Mesendoderm (in vitro differentiated cells): ENCODE measurements at regions not wholly inside any gene's neighbourhood (a gene's known extent, or its start where the extent isn't known, plus 50 kb on each side); places are given as distances from the start of the nearest gene placed in this dataset.

Experiments
- DNase-seq: peaks from one replicate; pipeline ENCODE4 v3.0.0; 2013
- H2AK5ac ChIP-seq: 2 replicates; pipeline ENCODE4 v1.6.1; 2013; ENCODE audit warnings: low read length, inconsistent platforms
- H2BK120ac ChIP-seq: 2 replicates; pipeline ENCODE4 v1.6.1; 2013; ENCODE audit warnings: low read depth, mild to moderate bottlenecking, low read length, moderate library complexity, mixed read lengths
- H2BK15ac ChIP-seq: replicated peaks from 2 replicates; pipeline ENCODE4 v1.6.1; 2013; ENCODE audit warnings: low read depth, mild to moderate bottlenecking, moderate library complexity
- H2BK5ac ChIP-seq: 2 replicates; pipeline ENCODE4 v1.6.1; 2013; ENCODE audit warnings: low read length, inconsistent platforms
- H3K18ac ChIP-seq: 2 replicates; pipeline ENCODE4 v1.6.1; 2013; ENCODE audit warnings: mild to moderate bottlenecking, low read length, mixed read lengths
- H3K23ac ChIP-seq: one replicate; pipeline ENCODE4 v1.6.1; 2013; ENCODE audit warnings: low read length
- H3K27ac ChIP-seq: 2 replicates; pipeline ENCODE4 v1.5.1; 2013; ENCODE audit warnings: low read depth, mild to moderate bottlenecking, inconsistent platforms, low read length, moderate library complexity
- H3K27me3 ChIP-seq: 2 replicates; pipeline ENCODE4 v1.6.1; 2013; ENCODE audit warnings: low read length, control low read depth, mild to moderate bottlenecking, inconsistent platforms; ENCODE audit not compliant: insufficient read depth, poor library complexity
- H3K36me3 ChIP-seq: 2 replicates; pipeline ENCODE4 v1.6.1; 2013; ENCODE audit warnings: low read length, inconsistent platforms; ENCODE audit not compliant: control insufficient read depth, insufficient read depth
- H3K4ac ChIP-seq: one replicate; pipeline ENCODE4 v1.6.1; 2013; ENCODE audit warnings: low read depth, mild to moderate bottlenecking, low read length, moderate library complexity
- H3K4me1 ChIP-seq: 2 replicates; pipeline ENCODE4 v1.6.1; 2013; ENCODE audit warnings: low read depth, low read length, inconsistent platforms; ENCODE audit not compliant: control insufficient read depth
- H3K4me2 ChIP-seq: 2 replicates; pipeline ENCODE4 v1.6.1; 2013; ENCODE audit warnings: low read length
- H3K4me3 ChIP-seq: 2 replicates; pipeline ENCODE4 v1.5.1; 2013; ENCODE audit warnings: mild to moderate bottlenecking, low read length
- H3K56ac ChIP-seq: one replicate; pipeline ENCODE4 v1.6.1; 2013; ENCODE audit warnings: low read length
- H3K79me1 ChIP-seq: 2 replicates; pipeline ENCODE4 v1.6.1; 2013; ENCODE audit warnings: low read length, inconsistent platforms
- H3K79me2 ChIP-seq: 2 replicates; pipeline ENCODE4 v1.6.1; 2013; ENCODE audit warnings: mild to moderate bottlenecking, low read length; ENCODE audit not compliant: control insufficient read depth, insufficient read depth
- H3K9ac ChIP-seq: 2 replicates; pipeline ENCODE4 v1.6.1; 2013; ENCODE audit warnings: low read length, inconsistent platforms
- H4K5ac ChIP-seq: one replicate; pipeline ENCODE4 v1.6.1; 2013; ENCODE audit warnings: low read length
- H4K8ac ChIP-seq: one replicate; pipeline ENCODE4 v1.6.1; 2013; ENCODE audit warnings: low read depth, mild to moderate bottlenecking, control low read depth, low read length, moderate library complexity
- WGBS: extraction: QIAGEN DNeasy Blood & Tissue Kit; methylation state at CpG from one replicate; pipeline ENCODE4 v1.1.7; 2013; ENCODE audit warnings: low lambda C conversion rate, missing lambda C conversion rate; ENCODE audit not compliant: insufficient coverage; ENCODE audit errors: extremely low coverage; 5-methylcytosine and 5-hydroxymethylcytosine counted together

DNA sequence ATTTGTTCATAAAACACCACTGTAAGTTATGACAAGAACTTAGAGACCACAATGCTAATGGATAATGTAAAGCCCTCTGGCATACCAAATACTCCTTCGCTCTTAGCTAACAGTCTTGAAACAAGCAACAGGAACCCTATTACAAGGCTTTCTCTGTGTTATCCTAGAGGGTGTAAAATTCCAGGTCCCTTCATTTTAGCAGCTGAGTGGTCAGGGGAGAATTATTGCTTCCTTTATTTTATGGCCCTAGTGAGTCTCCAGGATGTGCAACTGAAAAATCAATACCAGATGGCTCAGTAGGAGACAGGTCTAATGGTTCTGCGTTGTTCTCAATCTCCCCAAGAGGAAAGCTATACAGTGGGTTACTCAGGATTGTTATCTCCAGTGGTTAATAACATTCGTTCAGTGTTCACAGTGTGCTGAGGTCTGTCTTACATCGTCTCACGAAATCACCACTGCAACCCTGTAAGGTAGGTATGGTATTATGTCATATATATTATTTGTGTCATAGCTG is 172.7 kb upstream of the CNOT2 start:
- Histone ChIP-seq H3K56ac (peak overlapping the region; percentile 56), H3K79me1 (no peaks in the 10 kb centered on the region)
- DNase-seq = peak; percentile 62

DNA sequence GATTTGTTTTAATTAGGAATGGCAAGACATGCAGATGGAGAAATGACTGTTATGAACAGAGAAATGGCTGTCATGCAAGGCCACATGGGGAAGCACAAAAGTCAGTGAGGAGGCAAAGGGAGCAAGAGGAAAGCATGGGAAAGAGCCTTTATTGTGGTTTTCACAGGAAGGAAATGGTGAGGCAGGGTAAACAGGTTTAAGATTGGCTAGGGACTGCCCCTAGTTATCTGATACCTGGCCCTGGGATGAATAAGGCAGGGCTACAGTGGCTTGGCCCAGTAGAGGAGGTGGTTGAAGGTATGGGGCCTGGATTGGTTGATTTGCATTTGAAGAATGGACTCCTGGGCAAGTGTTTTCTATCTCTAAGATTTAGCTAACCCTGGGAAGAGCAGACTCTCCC is 168.7 kb upstream of the CNOT2 start:
- no peak overlapping the region for H3K4me3 ChIP-seq
- H3K4ac ChIP-seq = no peak overlapping the region
- peak overlapping the region; percentile 39 for H3K18ac ChIP-seq
- no peaks in the 10 kb centered on the region for H3K79me1 ChIP-seq
- H3K79me2 ChIP-seq = no peaks in the 10 kb centered on the region
- H3K23ac ChIP-seq = no peak overlapping the region
- no peak overlapping the region for H4K5ac ChIP-seq
- H2BK15ac ChIP-seq = no peak overlapping the region
- DNase-seq = peak; percentile 91
- H4K8ac ChIP-seq = no peak overlapping the region
- no peak overlapping the region for H3K4me2 ChIP-seq
- H2BK120ac ChIP-seq = no peak overlapping the region
- H2BK5ac ChIP-seq = peak overlapping the region; percentile 64
- H3K27me3 ChIP-seq = no peaks in the 10 kb centered on the region
- H3K36me3 ChIP-seq = no peaks in the 10 kb centered on the region
- H3K4me1 ChIP-seq = peaks cover 10% of the 10 kb centered on the region
- H2AK5ac ChIP-seq = no peak overlapping the region
- peak overlapping the region; percentile 66 for H3K56ac ChIP-seq
- H3K9ac ChIP-seq = no peak overlapping the region
- H3K27ac ChIP-seq = no peak overlapping the region

More for the DNA sequence above, 172.7 kb upstream of the CNOT2 start:
- H2BK5ac ChIP-seq = peak overlapping the region; percentile 57
- peak overlapping the region; percentile 75 for H3K18ac ChIP-seq
- no peak overlapping the region for H3K9ac ChIP-seq
- H3K4me3 ChIP-seq = no peak overlapping the region
- no peaks in the 10 kb centered on the region for H3K36me3 ChIP-seq
- peak overlapping the region; percentile 36 for H2BK15ac ChIP-seq
- no peak overlapping the region for H2BK120ac ChIP-seq
- peaks cover 12% of the 10 kb centered on the region for H3K4me1 ChIP-seq
- H3K23ac ChIP-seq = no peak overlapping the region
- H3K27me3 ChIP-seq = no peaks in the 10 kb centered on the region
- H3K27ac ChIP-seq = peak overlapping the region; percentile 29
- no peak overlapping the region for H4K5ac ChIP-seq
- H3K79me2 ChIP-seq = no peaks in the 10 kb centered on the region
- no peak overlapping the region for H3K4me2 ChIP-seq
- H2AK5ac ChIP-seq = peak overlapping the region; percentile 11
- peak overlapping the region; percentile 16 for H3K4ac ChIP-seq
- H4K8ac ChIP-seq = no peak overlapping the region
- no CpG with 5 or more reads among the region's 5 CpGs for WGBS

DNA sequence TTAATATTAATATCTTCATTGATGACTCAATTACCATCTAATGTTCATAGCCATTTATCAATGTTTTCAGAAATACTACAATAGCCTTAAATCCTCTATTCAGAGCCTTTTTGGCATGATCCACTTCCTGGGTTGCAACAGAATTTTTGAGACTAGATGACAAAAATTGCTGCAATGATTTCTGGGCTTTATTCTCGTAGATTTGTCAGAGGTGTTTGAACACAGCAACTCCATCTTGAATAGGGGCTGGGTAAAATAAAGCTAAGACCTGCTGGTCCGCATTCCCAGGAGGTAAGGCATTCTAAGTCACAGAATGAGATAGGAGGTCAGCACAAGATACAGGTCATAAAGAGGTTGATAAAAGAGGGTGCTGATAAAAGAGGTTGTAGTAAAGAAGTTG is 165.8 kb upstream of the CNOT2 start:
- Histone ChIP-seq H3K79me2 (no peaks in the 10 kb centered on the region), H3K4me3 (no peak overlapping the region), H2BK15ac (no peak overlapping the region), H3K27me3 (no peaks in the 10 kb centered on the region), H3K4ac (no peak overlapping the region), H3K4me2 (no peak overlapping the region), H3K36me3 (no peaks in the 10 kb centered on the region), H3K4me1 (peaks cover 6% of the 10 kb centered on the region), H2BK120ac (no peak overlapping the region), H4K5ac (no peak overlapping the region), H2AK5ac (no peak overlapping the region), H3K79me1 (no peaks in the 10 kb centered on the region), H2BK5ac (no peak overlapping the region), H3K23ac (no peak overlapping the region), H3K9ac (no peak overlapping the region), H3K56ac (no peak overlapping the region), H3K18ac (peak overlapping the region; percentile 6), H4K8ac (no peak overlapping the region), H3K27ac (no peak overlapping the region)
- DNase-seq = peak; percentile 37
- WGBS = no CpG with 5 or more reads among the region's 2 CpGs

GRCh38 chr12:70078161-70078560 is 165.1 kb upstream of the CNOT2 start:
- Histone ChIP-seq H3K4ac (no peak overlapping the region), H3K4me1 (peaks cover 6% of the 10 kb centered on the region), H4K5ac (no peak overlapping the region), H2AK5ac (no peak overlapping the region), H3K23ac (no peak overlapping the region), H4K8ac (no peak overlapping the region), H3K4me2 (no peak overlapping the region), H2BK15ac (no peak overlapping the region), H3K18ac (no peak overlapping the region), H2BK5ac (no peak overlapping the region), H3K79me1 (no peaks in the 10 kb centered on the region), H3K9ac (no peak overlapping the region), H2BK120ac (no peak overlapping the region), H3K79me2 (no peaks in the 10 kb centered on the region), H3K36me3 (no peaks in the 10 kb centered on the region), H3K27ac (no peak overlapping the region), H3K4me3 (no peak overlapping the region), H3K56ac (no peak overlapping the region), H3K27me3 (no peaks in the 10 kb centered on the region)
- no peak for DNase-seq
- WGBS = no CpG with 5 or more reads among the region's 2 CpGs

GRCh38 chr12:70080566-70080965 is 162.7 kb upstream of the CNOT2 start:
- no peaks in the 10 kb centered on the region for H3K36me3 ChIP-seq
- H3K23ac ChIP-seq = no peak overlapping the region
- H4K8ac ChIP-seq = no peak overlapping the region
- DNase-seq = no peak
- H3K18ac ChIP-seq = no peak overlapping the region
- no peaks in the 10 kb centered on the region for H3K4me1 ChIP-seq
- H3K79me2 ChIP-seq = no peaks in the 10 kb centered on the region
- H2BK120ac ChIP-seq = no peak overlapping the region
- no peak overlapping the region for H3K4me2 ChIP-seq
- H3K27ac ChIP-seq = no peak overlapping the region
- no peak overlapping the region for H3K9ac ChIP-seq
- no peak overlapping the region for H3K4me3 ChIP-seq
- no peak overlapping the region for H2AK5ac ChIP-seq
- H3K4ac ChIP-seq = no peak overlapping the region
- H4K5ac ChIP-seq = no peak overlapping the region
- no peak overlapping the region for H2BK5ac ChIP-seq
- WGBS = no CpG with 5 or more reads among the region's 2 CpGs
- no peaks in the 10 kb centered on the region for H3K27me3 ChIP-seq
- H2BK15ac ChIP-seq = no peak overlapping the region
- H3K79me1 ChIP-seq = no peaks in the 10 kb centered on the region
- no peak overlapping the region for H3K56ac ChIP-seq

DNA sequence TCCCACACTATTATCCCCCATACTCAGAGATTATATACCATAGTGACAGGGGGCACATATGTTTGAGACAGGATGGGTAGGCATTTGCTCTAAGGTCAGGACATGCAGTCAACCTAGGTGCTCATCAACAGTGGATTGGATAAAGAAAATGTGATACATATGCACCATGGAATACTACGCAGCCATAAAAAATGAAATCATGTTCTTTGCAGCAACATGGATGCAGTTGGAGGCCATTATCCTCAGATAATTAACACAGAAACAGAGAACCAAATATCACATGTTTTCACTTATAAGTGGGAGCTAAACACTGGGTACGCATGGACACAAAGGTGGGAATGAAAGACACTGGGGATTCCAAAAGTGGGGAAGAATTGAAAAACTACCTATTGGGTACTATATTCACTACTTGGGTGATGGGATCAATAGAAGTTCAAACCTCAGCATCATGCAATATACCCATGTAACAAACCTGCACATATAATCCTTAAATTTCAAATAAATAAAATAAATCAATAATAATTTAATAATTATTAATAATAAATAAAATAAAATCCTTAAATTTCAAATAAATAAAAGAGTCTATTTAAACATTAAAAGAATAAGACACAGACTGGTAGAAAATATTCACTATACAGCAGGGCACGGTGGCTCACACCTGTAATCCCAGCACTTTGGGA is 160.1 kb upstream of the CNOT2 start:
- Histone ChIP-seq H2AK5ac (no peak overlapping the region), H2BK5ac (no peak overlapping the region), H3K79me1 (no peaks in the 10 kb centered on the region), H3K79me2 (no peaks in the 10 kb centered on the region), H3K27me3 (no peaks in the 10 kb centered on the region), H3K36me3 (no peaks in the 10 kb centered on the region), H3K9ac (no peak overlapping the region), H3K4me3 (no peak overlapping the region), H4K8ac (no peak overlapping the region), H3K4me1 (no peaks in the 10 kb centered on the region), H3K27ac (no peak overlapping the region), H2BK15ac (no peak overlapping the region), H3K56ac (no peak overlapping the region), H3K23ac (no peak overlapping the region), H4K5ac (no peak overlapping the region), H2BK120ac (no peak overlapping the region), H3K18ac (no peak overlapping the region), H3K4ac (no peak overlapping the region), H3K4me2 (no peak overlapping the region)
- DNase-seq = no peak
- no CpG with 5 or more reads among the region's 3 CpGs for WGBS
